ENCODE measurements at regions not wholly inside any gene's neighbourhood (a gene's known extent, or its start where the extent isn't known, plus 50 kb on each side); places are given as distances from the start of the nearest gene placed in this dataset.

DNA sequence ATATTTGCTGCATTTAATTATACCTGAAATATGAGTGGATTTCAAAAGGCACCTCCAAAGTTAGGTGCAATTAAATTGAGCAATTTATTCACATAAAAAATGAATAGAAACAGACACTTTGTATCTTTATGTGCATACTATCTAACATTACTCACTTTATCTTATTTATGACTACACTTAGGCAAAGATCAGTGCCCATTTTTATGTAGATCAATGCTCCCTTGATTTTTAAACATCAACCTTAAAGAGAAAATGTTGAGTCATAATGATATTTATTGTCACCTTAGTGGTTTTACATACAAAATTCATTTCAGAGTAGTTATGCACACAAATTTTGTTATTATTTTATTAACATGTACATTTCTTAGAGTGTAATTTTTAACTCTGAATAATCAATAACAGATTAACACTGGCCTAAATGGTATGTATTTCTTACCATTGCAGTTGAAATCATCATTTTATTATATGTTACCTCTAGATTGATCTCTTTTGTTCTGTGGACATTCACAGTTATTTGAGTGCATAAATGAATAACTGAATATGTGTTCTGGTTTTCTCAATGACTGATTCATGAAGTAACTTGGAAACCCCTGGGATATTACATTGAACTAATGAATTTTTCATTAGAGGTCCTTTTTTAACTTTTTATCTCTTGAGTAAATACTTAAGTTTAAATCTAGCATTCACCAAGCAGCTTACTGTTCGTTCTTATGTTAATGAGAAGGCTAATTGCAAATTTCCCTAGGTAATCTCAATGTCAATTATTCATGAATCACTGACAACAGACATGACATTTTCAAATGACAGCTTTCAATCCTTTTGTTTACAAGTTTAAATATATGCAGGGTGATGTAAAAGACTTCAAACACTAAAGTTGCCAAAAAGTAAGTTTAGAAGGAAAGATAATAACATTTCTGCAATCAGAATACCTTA, 1182.0 kb upstream of the PABPC4L start:
- TF ChIP-seq, protein P1, sequence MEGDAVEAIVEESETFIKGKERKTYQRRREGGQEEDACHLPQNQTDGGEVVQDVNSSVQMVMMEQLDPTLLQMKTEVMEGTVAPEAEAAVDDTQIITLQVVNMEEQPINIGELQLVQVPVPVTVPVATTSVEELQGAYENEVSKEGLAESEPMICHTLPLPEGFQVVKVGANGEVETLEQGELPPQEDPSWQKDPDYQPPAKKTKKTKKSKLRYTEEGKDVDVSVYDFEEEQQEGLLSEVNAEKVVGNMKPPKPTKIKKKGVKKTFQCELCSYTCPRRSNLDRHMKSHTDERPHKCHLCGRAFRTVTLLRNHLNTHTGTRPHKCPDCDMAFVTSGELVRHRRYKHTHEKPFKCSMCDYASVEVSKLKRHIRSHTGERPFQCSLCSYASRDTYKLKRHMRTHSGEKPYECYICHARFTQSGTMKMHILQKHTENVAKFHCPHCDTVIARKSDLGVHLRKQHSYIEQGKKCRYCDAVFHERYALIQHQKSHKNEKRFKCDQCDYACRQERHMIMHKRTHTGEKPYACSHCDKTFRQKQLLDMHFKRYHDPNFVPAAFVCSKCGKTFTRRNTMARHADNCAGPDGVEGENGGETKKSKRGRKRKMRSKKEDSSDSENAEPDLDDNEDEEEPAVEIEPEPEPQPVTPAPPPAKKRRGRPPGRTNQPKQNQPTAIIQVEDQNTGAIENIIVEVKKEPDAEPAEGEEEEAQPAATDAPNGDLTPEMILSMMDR (IDR thresholded peaks at IDR 0.05; ENCODE audit: control extremely low read depth, extremely low read depth, low read depth, missing control alignments) = no peak
- DNase-seq (ENCODE audit: extremely low spot score) = no peak
- CTCF ChIA-PET = no interaction called here
- POLR2A ChIA-PET = no interaction called here

DNA sequence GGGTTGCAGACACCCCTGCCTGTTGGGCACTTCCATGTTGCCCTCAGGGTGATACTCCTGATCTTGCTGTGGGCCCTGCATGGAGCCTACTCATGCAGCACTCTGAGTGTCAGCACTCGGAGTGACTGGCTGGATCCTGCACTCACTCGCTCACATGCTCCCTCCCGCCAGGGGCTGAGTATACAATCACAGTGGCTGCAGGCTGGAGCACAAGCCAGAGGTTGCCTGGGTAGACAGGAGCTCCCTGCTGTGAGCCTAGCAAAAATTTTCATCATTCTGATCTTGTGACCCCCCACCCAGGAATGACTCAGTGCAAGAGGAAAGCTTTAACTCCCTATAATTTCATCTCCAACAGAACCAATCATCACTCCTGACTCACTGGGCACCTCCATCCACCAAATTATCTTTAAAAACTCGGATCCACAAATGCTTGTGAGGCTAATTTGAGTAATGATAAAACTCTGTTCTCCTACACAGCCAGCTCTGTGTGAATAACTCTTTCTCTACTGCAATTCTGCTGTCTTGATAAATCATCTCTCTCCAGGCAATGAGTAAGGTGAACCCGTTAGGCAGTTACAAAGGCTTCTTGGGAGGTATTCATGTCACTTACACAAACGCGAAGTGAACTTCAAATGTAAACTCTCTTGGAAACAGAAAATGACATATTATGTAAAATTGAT, 1180.8 kb upstream of the PABPC4L start:
- DNase-seq (ENCODE audit: extremely low spot score) = no peak

DNA sequence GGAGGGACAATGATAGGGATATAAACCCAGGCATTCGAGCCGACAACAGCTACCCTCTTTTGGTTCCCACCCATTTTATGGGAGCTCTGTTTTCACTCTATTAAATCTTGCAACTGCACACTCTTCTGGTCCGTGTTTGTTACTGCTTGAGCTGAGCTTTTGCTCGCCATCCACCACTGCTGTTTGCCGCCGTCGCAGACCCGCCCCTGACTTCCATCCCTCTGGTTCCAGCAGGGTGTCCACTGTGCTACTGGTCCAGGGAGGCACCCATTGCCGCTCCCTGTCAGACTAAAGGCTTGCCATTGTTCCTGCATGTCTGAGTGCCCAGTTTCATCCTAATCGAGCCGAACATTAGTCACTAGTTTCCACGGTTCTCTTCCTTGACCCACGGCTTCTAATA, 1170.5 kb upstream of the PABPC4L start:
- ChIA-PET POLR2A (no interaction called here), CTCF (interaction anchor here (0.8 to 3.2 kb wide), 8 partner anchors 9 to 1493 kb away, joined by 3 to 12 read pairs (median 3); no protein-coding TSS in a partner anchor)
- DNase-seq (ENCODE audit: extremely low spot score) = no peak
- TF ChIP-seq, protein P1 (IDR thresholded peaks at IDR 0.05; ENCODE audit: control extremely low read depth, extremely low read depth, low read depth, missing control alignments) = no peak

More for the DNA sequence above, 1180.8 kb upstream of the PABPC4L start:
- ChIA-PET POLR2A (no interaction called here), CTCF (interaction anchor here (1.1 to 1.4 kb wide), 2 partner anchors 10 to 12 kb away, joined by 3 read pairs; no protein-coding TSS in a partner anchor)
- TF ChIP-seq, protein P1 (IDR thresholded peaks at IDR 0.05; ENCODE audit: control extremely low read depth, extremely low read depth, low read depth, missing control alignments) = no peak

DNA sequence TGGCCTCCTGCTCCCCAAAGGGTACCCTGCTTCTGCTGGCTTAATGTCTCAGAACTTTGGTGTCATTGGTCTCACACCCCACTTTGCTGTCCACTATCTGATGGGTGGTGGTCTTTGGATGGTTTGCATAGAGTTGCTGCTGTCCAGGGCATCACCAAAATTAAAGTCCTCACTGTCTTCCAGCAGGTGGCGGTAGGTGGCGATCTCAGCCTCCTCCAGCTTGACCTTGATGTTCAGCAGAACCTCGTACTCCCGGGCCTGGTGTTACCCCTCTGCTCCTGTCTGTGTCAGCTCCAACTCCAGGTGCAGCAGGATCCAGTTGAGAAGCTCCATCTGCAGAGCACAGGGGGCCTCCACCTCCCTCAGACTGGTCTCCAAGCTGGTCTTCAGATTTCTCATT, 1169.5 kb upstream of the PABPC4L start:
- CTCF ChIA-PET = interaction anchor here (0.7 to 3.2 kb wide), 8 partner anchors 8 to 1493 kb away, joined by 3 to 12 read pairs (median 3); no protein-coding TSS in a partner anchor
- POLR2A ChIA-PET = no interaction called here
- TF ChIP-seq, protein P1 (IDR thresholded peaks at IDR 0.05; ENCODE audit: control extremely low read depth, extremely low read depth, low read depth, missing control alignments) = peak; percentile 38
- DNase-seq (ENCODE audit: extremely low spot score) = no peak

DNA sequence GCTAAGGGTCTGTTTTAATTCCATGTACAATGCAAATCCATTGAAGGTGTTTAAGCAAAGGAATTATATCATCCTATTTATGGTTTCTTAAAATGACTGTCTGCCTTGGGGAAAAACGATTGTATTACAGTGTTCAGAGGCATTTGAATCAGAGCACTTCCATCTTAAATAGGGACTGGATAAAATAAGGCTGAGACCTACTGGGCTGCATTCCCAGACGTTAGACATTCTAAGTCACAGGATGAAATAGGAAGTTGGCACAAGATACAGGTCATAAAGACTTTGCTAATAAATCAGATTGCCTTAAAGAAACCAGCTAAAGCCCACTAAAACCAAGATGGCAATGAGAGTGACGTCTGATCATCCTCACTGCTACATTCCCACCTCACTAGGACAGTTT, 1167.2 kb upstream of the PABPC4L start:
- TF ChIP-seq, protein P1 (IDR thresholded peaks at IDR 0.05; ENCODE audit: control extremely low read depth, extremely low read depth, low read depth, missing control alignments) = no peak
- CTCF ChIA-PET = no interaction called here
- POLR2A ChIA-PET = no interaction called here
- DNase-seq (ENCODE audit: extremely low spot score) = no peak

DNA sequence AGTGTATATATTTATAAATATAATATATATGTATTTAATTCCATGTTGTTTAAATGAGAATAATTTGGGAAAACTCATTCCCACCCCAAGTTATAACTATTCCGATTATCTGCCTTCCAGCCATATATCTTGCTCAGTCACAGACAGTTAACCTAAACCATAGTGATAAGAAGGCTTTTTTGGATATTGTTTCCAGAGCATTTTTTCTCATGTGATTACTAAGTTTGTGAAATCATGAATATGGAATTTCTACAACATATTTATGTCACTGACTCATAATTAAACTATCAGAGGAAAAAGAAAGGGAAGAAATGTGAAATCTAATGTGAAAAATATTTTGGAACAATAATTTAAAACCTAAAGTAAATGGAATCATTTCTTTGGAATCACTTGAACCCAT, 1163.5 kb upstream of the PABPC4L start:
- ChIA-PET CTCF (no interaction called here), POLR2A (no interaction called here)
- TF ChIP-seq, protein P1 (IDR thresholded peaks at IDR 0.05; ENCODE audit: control extremely low read depth, extremely low read depth, low read depth, missing control alignments) = no peak
- no peak for DNase-seq (ENCODE audit: extremely low spot score)
